HG03571 (cell line): ENCODE measurements at regions not wholly inside any gene's neighbourhood (a gene's known extent, or its start where the extent isn't known, plus 50 kb on each side); places are given as distances from the start of the nearest gene placed in this dataset.
"Not testable (repeated sequence)": the region's sequence is repeated elsewhere in the genome, so short reads cannot be mapped to it uniquely, and the experiment has no call there.

Source experiments
- ATAC-seq: cut with Tn5 transposase; IDR thresholded peaks from one replicate; pipeline ENCODE4 v1.9.1; 2021; ENCODE audit not compliant: unreplicated experiment

GRCh38 chr17:73835605-73836004, 191.4 kb upstream of the SDK2 start:
- ATAC-seq = no peak

GRCh38 chr17:73838815-73839214, 194.6 kb upstream of the SDK2 start:
- ATAC-seq = no peak

GRCh38 chr17:73840829-73841228, 196.6 kb upstream of the SDK2 start:
- ATAC-seq = no peak

- no peak for ATAC-seq
Observed at GRCh38 chr17:73841431-73842060, 197.3 kb upstream of the SDK2 start.

- ATAC-seq = no peak
Observed at GRCh38 chr17:73847952-73848351, 203.7 kb upstream of the SDK2 start.

GRCh38 chr17:73850426-73850825, 206.2 kb upstream of the SDK2 start:
- ATAC-seq = no peak

GRCh38 chr17:73851091-73851490, 206.8 kb upstream of the SDK2 start:
- no peak for ATAC-seq

GRCh38 chr17:73851921-73852320, 207.7 kb upstream of the SDK2 start:
- no peak for ATAC-seq

GRCh38 chr17:73855720-73856333, 211.6 kb upstream of the SDK2 start:
- no peak for ATAC-seq

- ATAC-seq = no peak
Observed at GRCh38 chr17:73856556-73856955, 212.3 kb upstream of the SDK2 start.

- not testable (repeated sequence) for ATAC-seq
Observed at GRCh38 chr17:73859439-73860008, 215.3 kb upstream of the SDK2 start.

- ATAC-seq = no peak
Observed at GRCh38 chr17:73861543-73861942, 217.3 kb upstream of the SDK2 start.

GRCh38 chr17:73863761-73864535, 219.7 kb upstream of the SDK2 start:
- ATAC-seq = no peak

GRCh38 chr17:73865831-73866230, 221.6 kb upstream of the SDK2 start:
- no peak for ATAC-seq

- ATAC-seq = no peak
Observed at GRCh38 chr17:73867056-73867455, 222.8 kb upstream of the SDK2 start.

GRCh38 chr17:73870068-73870467, 225.8 kb upstream of the SDK2 start:
- no peak for ATAC-seq

- no peak for ATAC-seq
Observed at GRCh38 chr17:73870473-73870872, 226.2 kb upstream of the SDK2 start.

- no peak for ATAC-seq
Observed at GRCh38 chr17:73872816-73873215, 228.6 kb upstream of the SDK2 start.

GRCh38 chr17:73874008-73874720, 229.9 kb upstream of the SDK2 start:
- no peak for ATAC-seq

- no peak for ATAC-seq
Observed at GRCh38 chr17:73875346-73875745, 231.1 kb upstream of the SDK2 start.

- ATAC-seq = no peak
Observed at GRCh38 chr17:73877962-73878361, 233.7 kb upstream of the SDK2 start.
